ENCODE measurements at regions not wholly inside any gene's neighbourhood (a gene's known extent, or its start where the extent isn't known, plus 50 kb on each side); places are given as distances from the start of the nearest gene placed in this dataset.

GRCh38 chr3:158974904-158975303, 173.1 kb downstream of the MFSD1 start:
- no peak for DNase-seq

GRCh38 chr3:158976966-158977365, 175.1 kb downstream of the MFSD1 start:
- DNase-seq, result no peak

- DNase-seq, result no peak
These were observed 175.6 kb downstream of the MFSD1 start for GRCh38 chr3:158977497-158977896.

GRCh38 chr3:158983216-158984099, 181.6 kb downstream of the MFSD1 start:
- DNase-seq, result no peak

- no peak for DNase-seq
These were observed 189.4 kb downstream of the MFSD1 start for GRCh38 chr3:158991146-158991705.

- DNase-seq, result no peak
These were observed 190.6 kb downstream of the MFSD1 start for GRCh38 chr3:158992463-158992862.

- DNase-seq, result no peak
These were observed 192.5 kb downstream of the MFSD1 start for GRCh38 chr3:158994386-158994785.

- DNase-seq, result no peak
These were observed 199.9 kb downstream of the MFSD1 start for GRCh38 chr3:159001711-159002110.

GRCh38 chr3:159005137-159005536, 203.3 kb downstream of the MFSD1 start:
- DNase-seq, result no peak

GRCh38 chr3:159007331-159007730, 205.5 kb downstream of the MFSD1 start:
- DNase-seq, result no peak

GRCh38 chr3:159008401-159008800, 206.5 kb downstream of the MFSD1 start:
- no peak for DNase-seq

- DNase-seq, result no peak
These were observed 216.5 kb downstream of the MFSD1 start for GRCh38 chr3:159018341-159018740.

GRCh38 chr3:159025733-159026132, 223.9 kb downstream of the MFSD1 start:
- DNase-seq, result no peak

- no peak for DNase-seq
These were observed 224.7 kb downstream of the MFSD1 start for GRCh38 chr3:159026510-159026909.

- DNase-seq, result no peak
These were observed 226.9 kb downstream of the MFSD1 start for GRCh38 chr3:159028706-159029105.

GRCh38 chr3:159029306-159030026, 227.6 kb downstream of the MFSD1 start:
- DNase-seq, result no peak

GRCh38 chr3:159030138-159030670, 228.3 kb downstream of the MFSD1 start:
- no peak for DNase-seq

GRCh38 chr3:159030886-159031679, 229.2 kb downstream of the MFSD1 start:
- no peak for DNase-seq

- DNase-seq, result no peak
These were observed 230.5 kb downstream of the MFSD1 start for GRCh38 chr3:159032311-159032710.

- DNase-seq, result no peak
These were observed 236.6 kb downstream of the MFSD1 start for GRCh38 chr3:159038405-159038804.

GRCh38 chr3:159039286-159039685, 237.4 kb downstream of the MFSD1 start:
- no peak for DNase-seq

GRCh38 chr3:159045279-159045885, 243.5 kb downstream of the MFSD1 start:
- DNase-seq, result no peak
